ENCODE measurements at regions not wholly inside any gene's neighbourhood (a gene's known extent, or its start where the extent isn't known, plus 50 kb on each side); places are given as distances from the start of the nearest gene placed in this dataset.

GRCh38 chr4:167702391-167702790 is 389.9 kb upstream of the ANXA10 start:
- TF ChIP-seq, protein P1, sequence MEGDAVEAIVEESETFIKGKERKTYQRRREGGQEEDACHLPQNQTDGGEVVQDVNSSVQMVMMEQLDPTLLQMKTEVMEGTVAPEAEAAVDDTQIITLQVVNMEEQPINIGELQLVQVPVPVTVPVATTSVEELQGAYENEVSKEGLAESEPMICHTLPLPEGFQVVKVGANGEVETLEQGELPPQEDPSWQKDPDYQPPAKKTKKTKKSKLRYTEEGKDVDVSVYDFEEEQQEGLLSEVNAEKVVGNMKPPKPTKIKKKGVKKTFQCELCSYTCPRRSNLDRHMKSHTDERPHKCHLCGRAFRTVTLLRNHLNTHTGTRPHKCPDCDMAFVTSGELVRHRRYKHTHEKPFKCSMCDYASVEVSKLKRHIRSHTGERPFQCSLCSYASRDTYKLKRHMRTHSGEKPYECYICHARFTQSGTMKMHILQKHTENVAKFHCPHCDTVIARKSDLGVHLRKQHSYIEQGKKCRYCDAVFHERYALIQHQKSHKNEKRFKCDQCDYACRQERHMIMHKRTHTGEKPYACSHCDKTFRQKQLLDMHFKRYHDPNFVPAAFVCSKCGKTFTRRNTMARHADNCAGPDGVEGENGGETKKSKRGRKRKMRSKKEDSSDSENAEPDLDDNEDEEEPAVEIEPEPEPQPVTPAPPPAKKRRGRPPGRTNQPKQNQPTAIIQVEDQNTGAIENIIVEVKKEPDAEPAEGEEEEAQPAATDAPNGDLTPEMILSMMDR (IDR thresholded peaks at IDR 0.05; ENCODE audit: insufficient read depth, low read length, severe bottlenecking) = no peak

GRCh38 chr4:167711517-167711916 is 380.8 kb upstream of the ANXA10 start:
- H3K36me3 ChIP-seq (ENCODE audit: control insufficient read depth, insufficient read depth, low read length) = no peaks in the 10 kb centered on the region
- FAIRE-seq = no peak
- no peak overlapping the region for H3K4me3 ChIP-seq (ENCODE audit: low read depth, low read length)
- DNase-seq (ENCODE audit: low read depth) = no peak
- TF ChIP-seq, protein P1 (IDR thresholded peaks at IDR 0.05; ENCODE audit: insufficient read depth, low read length, severe bottlenecking) = no peak
- H3K27me3 ChIP-seq (ENCODE audit: control insufficient read depth, insufficient read depth, low read length) = no peaks in the 10 kb centered on the region

More at GRCh38 chr4:167702391-167702790, 389.9 kb upstream of the ANXA10 start:
- Histone ChIP-seq H3K4me3 (ENCODE audit: low read depth, low read length) (no peak overlapping the region), H3K36me3 (ENCODE audit: control insufficient read depth, insufficient read depth, low read length) (no peaks in the 10 kb centered on the region), H3K27me3 (ENCODE audit: control insufficient read depth, insufficient read depth, low read length) (no peaks in the 10 kb centered on the region)
- FAIRE-seq (no peak), DNase-seq (ENCODE audit: low read depth) (no peak)

- FAIRE-seq (no peak), DNase-seq (ENCODE audit: low read depth) (peak; percentile 33)
- Histone ChIP-seq H3K27me3 (ENCODE audit: control insufficient read depth, insufficient read depth, low read length) (no peaks in the 10 kb centered on the region), H3K4me3 (ENCODE audit: low read depth, low read length) (no peak overlapping the region), H3K36me3 (ENCODE audit: control insufficient read depth, insufficient read depth, low read length) (no peaks in the 10 kb centered on the region)
- TF ChIP-seq, protein P1 (IDR thresholded peaks at IDR 0.05; ENCODE audit: insufficient read depth, low read length, severe bottlenecking) = no peak
Observed at GRCh38 chr4:167713756-167714155, 378.6 kb upstream of the ANXA10 start.

DNA sequence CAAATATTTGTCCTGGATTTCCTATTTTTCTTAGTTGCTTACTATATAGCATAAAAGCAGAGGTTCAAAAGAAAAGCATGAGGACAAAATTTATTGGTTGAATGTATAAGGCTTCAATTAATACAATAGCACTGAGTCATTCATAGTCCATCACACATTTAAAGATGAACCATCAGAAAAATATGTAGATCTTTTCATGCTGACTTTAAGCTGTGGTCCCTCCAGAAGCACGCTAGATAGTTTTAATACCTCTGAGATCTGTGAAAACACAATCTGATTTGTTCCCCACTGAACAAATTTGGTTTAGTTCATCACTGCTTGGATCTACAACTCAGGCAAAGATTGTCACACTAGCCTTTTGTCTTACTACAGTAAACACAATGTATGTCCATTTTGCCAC is 377.2 kb upstream of the ANXA10 start:
- FAIRE-seq (no peak), DNase-seq (ENCODE audit: low read depth) (peak; percentile 58)
- Histone ChIP-seq H3K4me3 (ENCODE audit: low read depth, low read length) (no peak overlapping the region), H3K36me3 (ENCODE audit: control insufficient read depth, insufficient read depth, low read length) (no peaks in the 10 kb centered on the region), H3K27me3 (ENCODE audit: control insufficient read depth, insufficient read depth, low read length) (no peaks in the 10 kb centered on the region)
- TF ChIP-seq, protein P1 (IDR thresholded peaks at IDR 0.05; ENCODE audit: insufficient read depth, low read length, severe bottlenecking) = no peak

GRCh38 chr4:167717495-167717894 is 374.8 kb upstream of the ANXA10 start:
- FAIRE-seq = no peak
- Histone ChIP-seq H3K36me3 (ENCODE audit: control insufficient read depth, insufficient read depth, low read length) (no peaks in the 10 kb centered on the region), H3K4me3 (ENCODE audit: low read depth, low read length) (no peak overlapping the region), H3K27me3 (ENCODE audit: control insufficient read depth, insufficient read depth, low read length) (no peaks in the 10 kb centered on the region)
- TF ChIP-seq, protein P1 (IDR thresholded peaks at IDR 0.05; ENCODE audit: insufficient read depth, low read length, severe bottlenecking) = no peak
- DNase-seq (ENCODE audit: low read depth) = no peak
